ENCODE measurements at regions not wholly inside any gene's neighbourhood (a gene's known extent, or its start where the extent isn't known, plus 50 kb on each side); places are given as distances from the start of the nearest gene placed in this dataset.

- no peak for TF ChIP-seq ZNF219 (CRISPR knock-in tag; IDR thresholded peaks at IDR 0.05; ENCODE audit: borderline replicate concordance)
Measured at GRCh38 chr16:9203956-9204355, 112.5 kb downstream of the HAPSTR1 start (continued).

GRCh38 chr16:9205661-9206060 is 114.2 kb downstream of the HAPSTR1 start:
- Mint-ChIP-seq H3K9me3 (peaks cover 14% of the 10 kb centered on the region), H3K36me3 (peaks cover 3% of the 10 kb centered on the region; the same call in 1 of the 2 replicates), H3K27ac (no peak overlapping the region), H3K27me3 (ENCODE audit: low read depth) (peaks cover 5% of the 10 kb centered on the region), H3K4me3 (no peak overlapping the region), H3K4me1 (peaks cover 5% of the 10 kb centered on the region)
- CTCF ChIA-PET: no interaction called here
- ATAC-seq (no peak), DNase-seq (ENCODE audit: low spot score) (no peak)
- POLR2A ChIA-PET: no interaction called here
- TF ChIP-seq TCF7 (CRISPR knock-in tag; IDR thresholded peaks at IDR 0.05; ENCODE audit: low read depth): no peak

DNA sequence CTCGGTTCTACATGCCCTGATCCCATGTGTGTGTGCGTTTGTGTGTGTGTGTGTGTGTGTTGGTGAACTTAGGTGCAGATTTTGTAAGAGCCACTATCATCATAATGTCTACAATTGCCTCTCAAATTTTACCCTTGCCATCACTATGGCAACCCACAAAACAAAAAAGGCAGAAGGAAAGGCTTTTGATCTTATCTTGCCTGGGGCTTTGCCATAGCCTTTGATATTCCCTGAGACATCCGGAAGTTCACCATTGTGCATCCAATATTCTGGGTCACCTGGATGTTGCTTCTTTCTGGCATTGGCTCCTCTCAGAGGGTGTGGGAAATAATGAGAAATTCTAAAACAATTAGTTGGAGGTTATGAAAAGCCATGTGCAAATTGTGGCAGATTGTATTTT is 114.7 kb downstream of the HAPSTR1 start:
- TF ChIP-seq MYBL2 (CRISPR knock-in tag; IDR thresholded peaks at IDR 0.05) (no peak), TEAD1 (CRISPR knock-in tag; IDR thresholded peaks at IDR 0.05) (no peak), TCF7 (CRISPR knock-in tag; IDR thresholded peaks at IDR 0.05; ENCODE audit: low read depth) (no peak), SMAD4 (CRISPR knock-in tag; IDR thresholded peaks at IDR 0.05) (no peak), IRF2 (CRISPR knock-in tag; IDR thresholded peaks at IDR 0.05; ENCODE audit: borderline replicate concordance, low read depth) (no peak), GRHL2 (CRISPR knock-in tag; IDR thresholded peaks at IDR 0.05; ENCODE audit: insufficient replicate concordance, severe bottlenecking) (no peak), ZBTB21 (CRISPR knock-in tag; IDR thresholded peaks at IDR 0.05; ENCODE audit: borderline replicate concordance) (no peak), FOXP4 (CRISPR knock-in tag; IDR thresholded peaks at IDR 0.05) (no peak), ESRRA (CRISPR knock-in tag; IDR thresholded peaks at IDR 0.05; ENCODE audit: borderline replicate concordance) (no peak), ZNF416 (CRISPR knock-in tag; IDR thresholded peaks at IDR 0.05) (no peak), SMAD3 (CRISPR knock-in tag; IDR thresholded peaks at IDR 0.05; ENCODE audit: borderline replicate concordance) (no peak), ZNF317 (CRISPR knock-in tag; IDR thresholded peaks at IDR 0.05; ENCODE audit: borderline replicate concordance, low read depth) (no peak), E2F4 (CRISPR knock-in tag; IDR thresholded peaks at IDR 0.05; ENCODE audit: borderline replicate concordance, low read depth) (no peak), NR3C1 (CRISPR knock-in tag; conservative IDR thresholded peaks at IDR 0.05; ENCODE audit: low read depth) (no peak), ZNF512 (CRISPR knock-in tag; IDR thresholded peaks at IDR 0.05; ENCODE audit: borderline replicate concordance) (no peak)
- Mint-ChIP-seq H3K27ac (no peak overlapping the region), H3K27me3 (ENCODE audit: low read depth) (peaks cover 5% of the 10 kb centered on the region), H3K9me3 (peaks cover 14% of the 10 kb centered on the region), H3K36me3 (peaks cover 3% of the 10 kb centered on the region; the same call in 1 of the 2 replicates), H3K4me1 (peaks cover 5% of the 10 kb centered on the region), H3K4me3 (no peak overlapping the region)
- ChIA-PET POLR2A (no interaction called here), CTCF (no interaction called here)
- DNase-seq (ENCODE audit: low spot score) (no peak), ATAC-seq (no peak)

DNA sequence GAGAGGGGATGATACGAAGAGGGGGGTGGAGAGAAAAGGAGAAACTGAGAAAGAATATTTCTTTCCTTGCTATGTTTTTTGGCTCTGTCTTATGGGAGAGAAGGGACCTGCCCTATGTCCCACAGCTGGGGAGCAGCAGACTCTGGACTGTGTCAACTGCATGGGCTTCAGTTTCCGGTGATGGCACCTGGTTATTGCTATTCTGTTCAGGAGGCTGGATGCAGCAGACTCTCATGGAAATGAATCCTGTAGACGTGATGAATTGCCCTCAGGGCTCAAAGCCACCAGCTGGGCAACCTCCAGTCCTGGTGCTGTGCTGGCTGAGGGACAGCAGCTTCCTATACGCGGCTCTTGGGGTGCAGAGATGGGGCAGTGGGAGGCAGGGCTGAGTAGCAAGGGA is 121.2 kb downstream of the HAPSTR1 start:
- CTCF ChIA-PET: interaction anchor here (0.8 to 1.0 kb wide), 2 partner anchors 13 to 68 kb away, joined by 3 to 5 read pairs; no protein-coding TSS in a partner anchor
- H3K9me3 Mint-ChIP-seq: 0 out of 2 replicates have a peak, but pooled peaks cover 3% of the 10 kb centered on the region
- no peak overlapping the region for H3K27ac Mint-ChIP-seq
- POLR2A ChIA-PET: no interaction called here
- H3K27me3 Mint-ChIP-seq (ENCODE audit: low read depth): no peaks in the 10 kb centered on the region
- no peaks in the 10 kb centered on the region for H3K4me1 Mint-ChIP-seq
- no peak for ATAC-seq
- H3K36me3 Mint-ChIP-seq: no peaks in the 10 kb centered on the region
- H3K4me3 Mint-ChIP-seq: no peak overlapping the region
- no peak for DNase-seq (ENCODE audit: low spot score)
- no peak for TF ChIP-seq NFE2L1 (CRISPR knock-in tag; IDR thresholded peaks at IDR 0.05)
- no peak for TF ChIP-seq TEAD1 (CRISPR knock-in tag; IDR thresholded peaks at IDR 0.05)
- no peak for TF ChIP-seq ERG (CRISPR knock-in tag; IDR thresholded peaks at IDR 0.05)
- TF ChIP-seq FOXJ3 (CRISPR knock-in tag; IDR thresholded peaks at IDR 0.05; ENCODE audit: borderline replicate concordance): no peak
- TF ChIP-seq, protein P1, sequence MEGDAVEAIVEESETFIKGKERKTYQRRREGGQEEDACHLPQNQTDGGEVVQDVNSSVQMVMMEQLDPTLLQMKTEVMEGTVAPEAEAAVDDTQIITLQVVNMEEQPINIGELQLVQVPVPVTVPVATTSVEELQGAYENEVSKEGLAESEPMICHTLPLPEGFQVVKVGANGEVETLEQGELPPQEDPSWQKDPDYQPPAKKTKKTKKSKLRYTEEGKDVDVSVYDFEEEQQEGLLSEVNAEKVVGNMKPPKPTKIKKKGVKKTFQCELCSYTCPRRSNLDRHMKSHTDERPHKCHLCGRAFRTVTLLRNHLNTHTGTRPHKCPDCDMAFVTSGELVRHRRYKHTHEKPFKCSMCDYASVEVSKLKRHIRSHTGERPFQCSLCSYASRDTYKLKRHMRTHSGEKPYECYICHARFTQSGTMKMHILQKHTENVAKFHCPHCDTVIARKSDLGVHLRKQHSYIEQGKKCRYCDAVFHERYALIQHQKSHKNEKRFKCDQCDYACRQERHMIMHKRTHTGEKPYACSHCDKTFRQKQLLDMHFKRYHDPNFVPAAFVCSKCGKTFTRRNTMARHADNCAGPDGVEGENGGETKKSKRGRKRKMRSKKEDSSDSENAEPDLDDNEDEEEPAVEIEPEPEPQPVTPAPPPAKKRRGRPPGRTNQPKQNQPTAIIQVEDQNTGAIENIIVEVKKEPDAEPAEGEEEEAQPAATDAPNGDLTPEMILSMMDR (IDR thresholded peaks at IDR 0.05): no peak
- TF ChIP-seq ATF1 (CRISPR knock-in tag; IDR thresholded peaks at IDR 0.05): no peak
- no peak for TF ChIP-seq RORB (CRISPR knock-in tag; IDR thresholded peaks at IDR 0.05)
- TF ChIP-seq, protein P2, sequence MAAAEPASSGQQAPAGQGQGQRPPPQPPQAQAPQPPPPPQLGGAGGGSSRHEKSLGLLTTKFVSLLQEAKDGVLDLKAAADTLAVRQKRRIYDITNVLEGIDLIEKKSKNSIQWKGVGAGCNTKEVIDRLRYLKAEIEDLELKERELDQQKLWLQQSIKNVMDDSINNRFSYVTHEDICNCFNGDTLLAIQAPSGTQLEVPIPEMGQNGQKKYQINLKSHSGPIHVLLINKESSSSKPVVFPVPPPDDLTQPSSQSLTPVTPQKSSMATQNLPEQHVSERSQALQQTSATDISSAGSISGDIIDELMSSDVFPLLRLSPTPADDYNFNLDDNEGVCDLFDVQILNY (CRISPR knock-in tag; IDR thresholded peaks at IDR 0.05): no peak

Measured in WTC11 (cell line).